Prostate gland (tissue), 2 donors: ENCODE measurements at regions not wholly inside any gene's neighbourhood (a gene's known extent, or its start where the extent isn't known, plus 50 kb on each side); places are given as distances from the start of the nearest gene placed in this dataset.

Source experiments
- DNase-seq: peaks from one replicate; pipeline ENCODE4 v3.0.0-alpha.2; 2019; ENCODE audit warnings: low spot score
- H3K27ac ChIP-seq, 2 donors: fragments of 200-600 bp; sonication (generic); 2 replicates each; pipeline ENCODE4 v1.5.1; 2017 to 2019
- H3K27me3 ChIP-seq: fragments of 200-600 bp; sonication (generic); replicated peaks from 2 replicates; pipeline ENCODE4 v1.5.1; 2019; ENCODE audit not compliant: insufficient read depth
- H3K36me3 ChIP-seq, 2 donors: fragments of 200-600 bp; sonication (generic); 1 replicate in 1 of 2; 2 replicates in 1 of 2; pipeline versions ENCODE4 v1.5.1 to v1.8.1; 2017 to 2019
- H3K4me1 ChIP-seq: fragments of 200-600 bp; sonication (generic); replicated peaks from 2 replicates; pipeline ENCODE4 v1.5.1; 2019
- H3K4me3 ChIP-seq, 2 donors: fragments of 200-600 bp; sonication (generic); 2 replicates each; pipeline ENCODE4 v1.5.1; 2017 to 2019
- H3K9me3 ChIP-seq: fragments of 200-600 bp; sonication (generic); 2 replicates; pipeline ENCODE4 v1.5.1; 2017
- CTCF ChIP-seq, 4 experiments: fragments of 200-600 bp in 2 of 4; fragments of 450-650 bp in 2 of 4; sonication (generic) in 2 of 4; IDR thresholded peaks; 1 replicate in 3 of 4; 2 replicates in 1 of 4; pipeline ENCODE4 v1.5.1; 2016 to 2019; ENCODE audit warnings: antibody characterized with exemption in 4 of 4, mild to moderate bottlenecking in 2 of 4, moderate library complexity in 2 of 4
- POLR2A ChIP-seq: fragments of 450-650 bp; IDR thresholded peaks from one replicate; pipeline ENCODE4 v1.6.1; 2016; ENCODE audit warnings: antibody characterized with exemption, mild to moderate bottlenecking
- POLR2AphosphoS5 ChIP-seq: sonication (generic); formaldehyde crosslinking; IDR thresholded peaks from one replicate; pipeline ENCODE4 v1.6.1; 2017; ENCODE audit warnings: antibody characterized with exemption
- WGBS: methylation state at CpG from one replicate; pipeline ENCODE4 v1.1.5; 2018; 5-methylcytosine and 5-hydroxymethylcytosine counted together
- intact Hi-C: fragments of 100-400 bp; cut with DNase I; formaldehyde crosslinking; loops from one replicate; pipeline ENCODE4 v1.14.2; 2022

GRCh38 chr12:73161970-73162369, 889.8 kb downstream of the TRHDE start:
- TF ChIP-seq POLR2A (no peak), CTCF (IDR thresholded peaks at IDR 0.05) (no peak), POLR2AphosphoS5 (no peak)
- 82% methylated on average over 2 of the region's 2 CpGs for WGBS

GRCh38 chr12:73180734-73181133, 908.6 kb downstream of the TRHDE start:
- DNase-seq = no peak
- 35% methylated on average over 3 of the region's 3 CpGs for WGBS
- Histone ChIP-seq H3K4me3 (no peak overlapping the region), H3K27ac (no peak overlapping the region), H3K4me1 (no peaks in the 10 kb centered on the region), H3K36me3 (no peaks in the 10 kb centered on the region), H3K27me3 (no peaks in the 10 kb centered on the region), H3K9me3 (no peaks in the 10 kb centered on the region)
- intact Hi-C loops = no loop called here
- TF ChIP-seq POLR2A (no peak), POLR2AphosphoS5 (no peak), CTCF (IDR thresholded peaks at IDR 0.05) (no peak)

More at GRCh38 chr12:73161970-73162369, 889.8 kb downstream of the TRHDE start:
- Histone ChIP-seq H3K27me3 (no peaks in the 10 kb centered on the region), H3K36me3 (no peaks in the 10 kb centered on the region), H3K9me3 (no peaks in the 10 kb centered on the region), H3K27ac (no peak overlapping the region), H3K4me1 (no peaks in the 10 kb centered on the region), H3K4me3 (no peak overlapping the region)
- no peak for DNase-seq
- intact Hi-C loops = no loop called here

GRCh38 chr12:73181244-73181643, 909.1 kb downstream of the TRHDE start:
- WGBS = 61% methylated on average over 7 of the region's 7 CpGs

GRCh38 chr12:73185403-73185802, 913.2 kb downstream of the TRHDE start:
- intact Hi-C loops = no loop called here
- TF ChIP-seq CTCF (IDR thresholded peaks at IDR 0.05) (no peak), POLR2AphosphoS5 (no peak), POLR2A (no peak)
- no peak overlapping the region for H3K4me3 ChIP-seq
- H3K27me3 ChIP-seq = no peaks in the 10 kb centered on the region
- H3K4me1 ChIP-seq = no peaks in the 10 kb centered on the region
- DNase-seq = no peak
- 81% methylated on average over 1 of the region's 1 CpG for WGBS
- no peaks in the 10 kb centered on the region for H3K9me3 ChIP-seq
- H3K36me3 ChIP-seq = no peaks in the 10 kb centered on the region
- no peak overlapping the region for H3K27ac ChIP-seq

More at GRCh38 chr12:73181244-73181643, 909.1 kb downstream of the TRHDE start:
- intact Hi-C loops = no loop called here
- Histone ChIP-seq H3K27ac (no peak overlapping the region), H3K27me3 (no peaks in the 10 kb centered on the region), H3K4me1 (no peaks in the 10 kb centered on the region), H3K9me3 (no peaks in the 10 kb centered on the region), H3K4me3 (no peak overlapping the region), H3K36me3 (no peaks in the 10 kb centered on the region)
- TF ChIP-seq POLR2A (no peak), CTCF (IDR thresholded peaks at IDR 0.05) (no peak), POLR2AphosphoS5 (no peak)
- DNase-seq = no peak

- no peaks in the 10 kb centered on the region for H3K27me3 ChIP-seq
- no peaks in the 10 kb centered on the region for H3K4me1 ChIP-seq
- DNase-seq = no peak
- H3K27ac ChIP-seq = no peak overlapping the region
- no peak overlapping the region for H3K4me3 ChIP-seq
- TF ChIP-seq POLR2A (no peak), CTCF (IDR thresholded peaks at IDR 0.05) (no peak)
- H3K36me3 ChIP-seq = no peaks in the 10 kb centered on the region
- 69% methylated on average over 2 of the region's 2 CpGs for WGBS
- no peaks in the 10 kb centered on the region for H3K9me3 ChIP-seq
- intact Hi-C loops = no loop called here
Measured at GRCh38 chr12:73186272-73186671, 914.1 kb downstream of the TRHDE start.
